ENCODE measurements at regions not wholly inside any gene's neighbourhood (a gene's known extent, or its start where the extent isn't known, plus 50 kb on each side); places are given as distances from the start of the nearest gene placed in this dataset.
"Not testable (repeated sequence)": the region's sequence is repeated elsewhere in the genome, so short reads cannot be mapped to it uniquely, and the experiment has no call there.

- DNase-seq (ENCODE audit: low read depth), result no peak
- TF ChIP-seq CTCF (conservative IDR thresholded peaks at IDR 0.05; ENCODE audit: control insufficient read depth, insufficient read depth, low read depth, low read length), result no peak
- H3K4me3 ChIP-seq (ENCODE audit: control insufficient read depth, low read depth, low read length), result no peak overlapping the region
Measured at GRCh38 chr6:81263531-81264168, 488.8 kb downstream of the TENT5A start.

GRCh38 chr6:81262656-81263055 is 489.8 kb downstream of the TENT5A start:
- TF ChIP-seq CTCF (conservative IDR thresholded peaks at IDR 0.05; ENCODE audit: control insufficient read depth, insufficient read depth, low read depth, low read length), result no peak
- no peak for DNase-seq (ENCODE audit: low read depth)

GRCh38 chr6:81256223-81256622 is 496.3 kb downstream of the TENT5A start:
- not testable (repeated sequence) for H3K4me3 ChIP-seq (ENCODE audit: control insufficient read depth, low read depth, low read length); DNase-seq (ENCODE audit: low read depth)

More at GRCh38 chr6:81262656-81263055, 489.8 kb downstream of the TENT5A start:
- no peak overlapping the region for H3K4me3 ChIP-seq (ENCODE audit: control insufficient read depth, low read depth, low read length)

GRCh38 chr6:81253821-81254220 is 498.7 kb downstream of the TENT5A start:
- H3K4me3 ChIP-seq (ENCODE audit: control insufficient read depth, low read depth, low read length), result no peak overlapping the region
- TF ChIP-seq CTCF (conservative IDR thresholded peaks at IDR 0.05; ENCODE audit: control insufficient read depth, insufficient read depth, low read depth, low read length), result no peak
- DNase-seq (ENCODE audit: low read depth), result peak; percentile 20

GRCh38 chr6:81252231-81252630 is 500.2 kb downstream of the TENT5A start:
- TF ChIP-seq CTCF (conservative IDR thresholded peaks at IDR 0.05; ENCODE audit: control insufficient read depth, insufficient read depth, low read depth, low read length), result no peak
- no peak overlapping the region for H3K4me3 ChIP-seq (ENCODE audit: control insufficient read depth, low read depth, low read length)
- DNase-seq (ENCODE audit: low read depth), result no peak

- no peak overlapping the region for H3K4me3 ChIP-seq (ENCODE audit: control insufficient read depth, low read depth, low read length)
- no peak for TF ChIP-seq CTCF (conservative IDR thresholded peaks at IDR 0.05; ENCODE audit: control insufficient read depth, insufficient read depth, low read depth, low read length)
- DNase-seq (ENCODE audit: low read depth), result no peak
Measured at GRCh38 chr6:81246200-81246599, 506.3 kb downstream of the TENT5A start.

GRCh38 chr6:81242624-81243023 is 509.9 kb downstream of the TENT5A start:
- no peak for TF ChIP-seq CTCF (conservative IDR thresholded peaks at IDR 0.05; ENCODE audit: control insufficient read depth, insufficient read depth, low read depth, low read length)
- no peak overlapping the region for H3K4me3 ChIP-seq (ENCODE audit: control insufficient read depth, low read depth, low read length)
- DNase-seq (ENCODE audit: low read depth), result peak; percentile 80
